HG02642 (cell line): ENCODE measurements at regions not wholly inside any gene's neighbourhood (a gene's known extent, or its start where the extent isn't known, plus 50 kb on each side); places are given as distances from the start of the nearest gene placed in this dataset.

Source experiments
- ATAC-seq: cut with Tn5 transposase; IDR thresholded peaks from one replicate; pipeline ENCODE4 v1.9.1; 2021; ENCODE audit warnings: mild to moderate bottlenecking; ENCODE audit not compliant: unreplicated experiment, poor library complexity

DNA sequence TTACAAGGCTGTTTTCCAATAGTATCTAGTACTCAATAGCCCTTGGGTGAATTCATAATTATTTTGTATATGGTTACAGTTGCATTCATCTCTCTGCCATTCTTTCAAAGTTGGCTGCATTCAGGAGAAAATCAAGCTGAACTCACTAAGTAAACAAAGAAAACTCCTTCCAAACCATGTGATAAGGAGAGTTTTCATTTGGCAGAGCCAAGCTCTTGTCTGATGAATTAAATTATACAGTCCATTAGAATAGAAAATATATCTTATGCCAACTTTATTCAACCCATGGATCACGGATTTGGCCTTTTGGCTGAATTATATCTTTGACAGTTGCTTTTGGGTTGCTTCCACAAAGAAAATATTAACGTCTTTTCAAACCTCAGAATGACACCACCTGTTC lies 272.3 kb upstream of the ROBO1 start:
- ATAC-seq: no peak

DNA sequence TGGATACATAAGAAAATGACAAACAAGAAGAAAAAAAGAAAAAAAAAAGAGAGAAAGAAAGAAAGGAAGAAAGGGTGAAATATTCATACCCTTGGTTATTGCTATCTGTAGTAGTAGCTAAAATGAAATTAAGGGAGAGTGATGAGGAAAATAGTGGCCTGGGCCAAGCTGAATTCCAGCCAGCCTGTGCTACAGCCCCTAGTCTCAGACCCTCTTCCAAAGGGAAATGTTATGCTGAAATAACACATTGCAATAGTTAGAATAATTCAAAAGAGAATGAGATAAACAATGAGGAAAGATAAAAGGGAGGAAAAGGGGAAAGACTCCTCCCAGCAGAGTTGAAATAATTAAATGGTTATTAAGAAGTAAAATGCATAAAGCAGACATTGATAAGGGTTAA lies 268.4 kb upstream of the ROBO1 start:
- ATAC-seq: no peak

DNA sequence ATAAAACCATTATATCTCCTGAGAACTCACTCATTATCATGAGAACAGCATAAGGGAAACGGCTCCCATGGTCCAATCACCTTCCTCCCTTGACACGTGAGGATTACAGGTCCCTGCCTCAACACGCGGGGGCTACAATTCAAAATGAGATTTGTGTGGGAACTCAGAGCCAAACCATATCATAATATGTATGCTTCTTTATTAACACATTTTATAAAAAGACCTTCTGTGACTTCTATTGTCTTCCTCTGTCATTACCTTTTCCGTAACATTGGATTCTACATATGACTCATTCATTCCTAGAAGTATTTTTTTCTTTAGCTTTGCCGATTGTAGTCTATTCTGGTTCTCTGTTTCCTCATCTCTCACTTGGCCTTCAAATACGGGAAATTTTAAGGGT lies 267.2 kb upstream of the ROBO1 start:
- ATAC-seq: no peak

DNA sequence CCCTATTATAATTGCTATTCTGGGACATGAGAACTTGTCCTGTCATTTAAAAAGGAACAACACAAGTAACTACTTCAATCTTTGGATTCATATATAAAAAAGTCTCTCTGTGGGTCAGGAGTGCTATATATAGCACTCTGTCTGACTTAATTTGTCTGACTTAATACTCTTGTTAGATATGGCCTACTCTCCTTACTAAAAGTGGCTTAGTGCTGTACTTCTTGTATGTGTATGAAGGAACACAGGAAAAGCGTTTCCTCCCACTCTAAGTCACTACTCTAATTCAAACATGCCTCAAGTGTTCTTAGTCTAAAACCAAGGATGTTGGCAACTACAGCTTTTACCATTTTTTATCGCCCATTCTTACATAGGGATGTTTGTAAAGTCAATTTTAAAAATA lies 255.2 kb upstream of the ROBO1 start:
- ATAC-seq: no peak

DNA sequence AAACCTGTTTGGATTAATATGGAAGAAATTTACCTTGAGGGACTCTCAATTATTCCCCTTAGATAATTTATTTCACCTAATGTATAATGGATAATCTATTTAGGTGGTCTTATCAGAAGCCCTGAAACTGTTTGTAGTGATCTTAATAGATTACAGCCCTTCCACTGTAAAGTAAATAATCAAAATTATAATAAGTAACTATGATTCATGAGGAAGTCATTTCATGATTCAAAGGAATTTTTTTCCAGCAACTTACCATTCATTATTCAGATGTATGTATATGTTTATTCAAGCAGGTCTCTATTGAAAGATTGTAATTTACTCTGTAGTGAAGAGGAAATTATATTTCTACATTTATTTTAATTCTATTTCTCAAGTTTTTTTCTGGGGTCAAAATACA lies 250.6 kb upstream of the ROBO1 start:
- ATAC-seq: no peak

DNA sequence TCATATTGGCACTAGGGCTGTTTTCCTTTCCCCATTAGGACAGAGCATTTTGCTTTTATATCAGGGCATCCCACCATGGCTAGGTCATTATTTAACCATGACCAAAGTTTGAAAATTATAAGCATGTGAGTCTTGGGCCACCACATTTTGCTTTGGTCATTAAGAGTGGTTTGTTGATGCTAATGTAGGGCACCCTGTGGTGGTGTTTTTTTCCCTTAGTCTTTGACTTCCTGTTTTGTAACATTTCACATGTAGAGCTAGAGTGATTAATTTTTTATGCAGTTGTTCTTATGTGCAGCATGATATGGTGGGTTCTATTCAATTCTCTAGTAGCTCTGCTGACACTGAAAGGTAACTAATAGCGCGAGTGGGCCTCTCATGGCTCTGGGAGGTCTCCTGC lies 249.6 kb upstream of the ROBO1 start:
- no peak for ATAC-seq

DNA sequence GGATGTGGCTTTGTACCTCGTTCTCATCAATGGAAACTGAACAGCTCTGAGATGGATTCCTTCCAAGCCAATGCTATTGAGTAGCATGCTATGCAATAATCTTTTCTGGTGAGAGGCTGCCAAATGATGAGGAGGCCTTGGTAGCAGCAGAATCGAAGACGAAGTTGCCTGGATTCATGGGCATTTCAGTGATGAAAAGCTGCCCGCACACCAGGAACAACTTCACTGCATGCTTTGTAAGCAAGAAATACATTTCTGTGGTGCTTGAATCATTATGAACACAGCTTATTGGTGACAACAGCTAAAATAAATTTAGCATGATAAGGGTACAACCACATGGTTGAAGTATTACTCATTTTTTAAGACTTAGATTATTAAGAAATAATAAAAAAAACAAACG lies 246.8 kb upstream of the ROBO1 start:
- ATAC-seq: no peak

DNA sequence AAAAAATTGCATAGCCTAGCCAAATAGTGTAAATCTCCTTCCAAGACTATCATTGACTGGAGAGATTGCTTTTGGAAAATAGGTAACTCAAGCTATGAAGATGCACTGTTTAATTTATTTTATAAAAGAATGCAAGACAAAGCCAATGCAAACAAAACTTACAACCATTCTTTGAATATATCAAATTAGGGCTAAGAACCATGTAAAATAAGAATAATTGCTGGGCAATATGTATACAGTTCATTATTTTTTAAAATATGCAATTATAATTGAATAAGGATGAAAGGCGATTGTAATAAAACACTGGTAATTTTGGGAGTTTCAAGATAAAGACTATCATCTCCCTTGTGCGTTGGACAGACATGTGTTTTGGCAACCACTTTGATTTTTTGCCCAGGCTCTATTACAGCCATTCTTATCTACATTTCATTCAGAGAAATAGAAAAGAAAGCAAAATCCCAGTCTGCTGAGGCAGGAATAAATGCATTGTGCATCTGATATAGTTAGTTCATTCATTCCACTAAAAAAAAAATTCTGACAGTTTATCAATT lies 242.3 kb upstream of the ROBO1 start:
- no peak for ATAC-seq

DNA sequence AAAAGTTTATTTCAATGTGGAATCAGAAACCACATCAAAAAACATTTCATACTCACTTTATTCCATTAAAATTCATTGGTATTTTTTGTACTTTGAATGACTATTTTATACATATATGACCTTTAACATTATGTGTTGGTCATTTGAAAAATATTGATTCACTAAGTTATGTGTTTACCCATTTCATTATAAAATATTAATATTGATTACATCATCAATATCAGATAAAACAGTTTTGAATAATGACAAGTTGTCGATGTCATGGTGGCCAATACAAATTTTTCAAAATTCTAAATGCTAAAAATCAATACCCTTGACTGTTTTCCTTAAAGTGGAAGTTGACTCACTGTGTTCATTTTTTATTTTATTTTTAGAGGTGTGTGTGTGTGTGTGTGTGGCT lies 239.7 kb upstream of the ROBO1 start:
- no peak for ATAC-seq

DNA sequence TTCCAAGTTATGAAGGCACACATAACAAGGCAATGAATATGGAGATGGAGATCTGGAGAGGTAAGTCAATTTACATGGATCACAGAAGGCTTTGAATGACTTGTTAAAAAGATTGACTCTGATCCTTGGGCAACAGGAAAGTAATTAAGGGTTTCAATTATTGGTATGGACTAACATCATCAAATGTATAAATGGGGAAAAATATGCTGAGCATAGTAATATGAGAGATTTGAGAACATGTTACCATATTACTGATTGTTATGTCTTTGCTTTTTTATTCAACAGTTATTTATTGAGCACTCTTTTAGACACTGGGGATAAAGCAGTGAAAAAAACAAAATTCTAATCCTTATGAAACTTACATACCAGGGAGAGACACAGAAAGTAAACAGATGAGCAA lies 238.5 kb upstream of the ROBO1 start:
- ATAC-seq: no peak

DNA sequence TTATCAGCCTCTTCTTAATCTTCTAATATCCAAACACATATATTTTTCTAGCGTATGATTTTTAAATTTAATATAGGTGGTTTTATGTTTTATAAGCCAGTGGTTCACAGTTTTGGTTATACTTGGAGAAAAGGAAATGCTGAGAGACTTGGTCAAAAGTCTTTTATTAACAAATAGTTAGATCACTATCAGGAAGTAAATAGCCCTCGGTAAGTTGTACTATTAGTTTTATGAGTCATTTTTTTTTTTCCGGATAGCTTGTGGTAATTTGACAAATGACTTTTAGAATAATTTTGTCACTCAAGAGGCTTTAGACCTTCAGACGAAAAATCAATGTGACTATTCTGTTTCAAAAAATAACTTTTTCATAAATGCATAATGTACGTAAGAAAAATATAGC lies 232.2 kb upstream of the ROBO1 start:
- ATAC-seq: no peak

DNA sequence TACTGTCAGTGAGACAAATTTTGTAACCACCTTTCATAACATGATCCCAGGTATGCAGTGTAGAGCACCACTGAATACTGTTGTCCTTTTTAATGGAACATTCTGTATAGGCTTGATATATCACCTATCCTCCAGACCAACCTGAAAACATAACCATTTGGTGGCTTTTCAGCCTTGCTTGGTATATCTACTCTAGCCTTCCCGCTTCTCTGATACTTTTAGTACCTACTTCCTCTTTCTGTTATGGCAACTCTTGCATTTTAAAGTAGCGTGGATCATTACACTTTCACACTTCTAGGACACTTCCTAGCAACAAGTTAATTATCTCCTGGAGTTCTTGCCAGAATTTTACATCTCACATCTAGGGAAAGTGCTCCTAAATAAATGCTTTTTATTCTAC lies 226.6 kb upstream of the ROBO1 start:
- ATAC-seq: no peak

DNA sequence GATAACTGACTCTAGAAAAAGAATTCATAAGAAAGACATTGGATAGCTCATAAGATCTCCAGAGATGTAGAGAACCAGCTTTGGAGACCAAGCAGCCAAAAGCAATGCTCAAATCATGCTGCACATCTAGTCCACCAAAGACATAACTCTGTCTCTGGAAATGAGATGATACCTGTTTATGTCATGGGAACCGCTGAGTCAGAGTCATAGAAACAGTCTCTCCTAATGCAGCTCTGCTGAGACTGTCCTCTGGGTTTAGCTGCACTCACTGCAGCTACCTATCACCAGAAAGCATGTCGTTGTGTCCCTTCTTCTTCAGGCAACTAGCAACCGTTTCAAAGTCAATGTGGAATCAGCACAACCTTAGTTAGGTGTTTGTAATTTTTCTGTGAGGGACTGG lies 218.5 kb upstream of the ROBO1 start:
- no peak for ATAC-seq

DNA sequence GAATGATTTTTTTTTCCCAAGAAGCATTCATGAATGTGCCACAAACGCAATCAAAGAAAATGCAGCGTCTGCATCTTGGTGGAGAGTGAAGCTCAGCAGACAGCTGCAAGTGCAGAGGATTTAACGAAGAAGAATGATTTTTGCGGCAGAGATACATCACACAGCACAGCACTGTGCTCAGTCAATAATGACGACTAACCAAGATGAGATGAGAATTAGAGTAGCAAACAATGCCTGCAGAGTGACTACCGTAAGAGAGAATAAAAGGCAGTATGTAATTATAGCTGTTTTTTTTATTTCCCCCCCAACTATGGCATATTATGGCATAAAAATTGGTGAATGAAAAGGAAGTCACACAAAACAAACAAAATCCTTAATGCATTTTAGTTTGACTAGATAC lies 218.0 kb upstream of the ROBO1 start:
- ATAC-seq: no peak

DNA sequence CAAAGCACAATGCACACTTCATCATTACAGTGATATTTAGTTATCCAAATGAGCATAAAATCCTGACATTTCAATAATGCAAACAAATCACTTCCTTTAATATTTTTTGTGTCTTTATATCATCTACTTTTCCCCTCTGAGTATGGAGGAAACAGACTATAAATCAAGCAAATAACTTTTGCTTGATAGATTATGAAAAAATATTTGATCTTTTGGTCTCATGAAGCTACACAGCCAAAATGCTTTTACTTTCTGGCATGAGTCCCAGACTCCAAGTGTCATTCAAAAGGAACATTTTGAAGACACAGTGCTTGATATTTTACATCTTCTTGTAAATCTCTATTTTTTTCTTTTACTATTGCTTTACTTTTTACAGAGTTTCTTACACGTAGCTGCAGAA lies 215.3 kb upstream of the ROBO1 start:
- ATAC-seq: no peak

DNA sequence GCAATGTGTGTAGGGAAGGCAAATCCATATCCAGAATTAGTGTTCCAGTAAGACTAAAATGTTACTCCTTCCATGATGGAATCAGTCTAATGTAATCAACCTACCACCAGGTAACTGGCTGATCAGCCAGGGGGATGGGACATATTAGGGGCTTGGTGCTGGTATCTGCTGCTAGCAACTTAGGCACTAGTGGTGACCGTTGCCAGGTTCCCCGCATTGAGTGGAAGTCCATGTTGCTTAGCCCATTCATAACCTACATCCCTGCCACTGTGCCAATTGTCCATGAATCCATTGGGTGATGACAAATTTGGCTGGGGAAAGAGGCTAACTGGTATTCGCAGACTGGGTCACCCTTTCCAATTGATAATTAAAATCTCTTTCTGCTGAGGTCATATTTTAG lies 212.2 kb upstream of the ROBO1 start:
- ATAC-seq: no peak

DNA sequence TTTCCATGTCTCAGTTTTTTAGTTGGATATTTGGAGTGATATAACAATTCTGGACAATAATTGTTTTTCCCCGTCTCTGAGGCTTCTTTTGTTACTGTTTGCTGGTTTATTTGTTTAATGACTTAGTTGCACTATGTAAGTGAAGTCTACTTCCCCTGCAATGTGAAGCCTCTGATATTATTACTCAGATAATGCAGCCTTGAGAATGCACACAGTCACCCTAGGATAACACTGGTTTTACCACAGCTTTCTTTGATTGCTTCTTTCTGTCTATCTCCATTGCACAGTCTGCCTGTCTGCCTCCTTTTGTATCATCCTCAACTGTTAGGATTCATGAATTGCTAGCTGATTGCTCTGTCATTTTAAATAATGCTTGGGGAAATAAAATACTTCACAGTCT lies 208.7 kb upstream of the ROBO1 start:
- no peak for ATAC-seq

DNA sequence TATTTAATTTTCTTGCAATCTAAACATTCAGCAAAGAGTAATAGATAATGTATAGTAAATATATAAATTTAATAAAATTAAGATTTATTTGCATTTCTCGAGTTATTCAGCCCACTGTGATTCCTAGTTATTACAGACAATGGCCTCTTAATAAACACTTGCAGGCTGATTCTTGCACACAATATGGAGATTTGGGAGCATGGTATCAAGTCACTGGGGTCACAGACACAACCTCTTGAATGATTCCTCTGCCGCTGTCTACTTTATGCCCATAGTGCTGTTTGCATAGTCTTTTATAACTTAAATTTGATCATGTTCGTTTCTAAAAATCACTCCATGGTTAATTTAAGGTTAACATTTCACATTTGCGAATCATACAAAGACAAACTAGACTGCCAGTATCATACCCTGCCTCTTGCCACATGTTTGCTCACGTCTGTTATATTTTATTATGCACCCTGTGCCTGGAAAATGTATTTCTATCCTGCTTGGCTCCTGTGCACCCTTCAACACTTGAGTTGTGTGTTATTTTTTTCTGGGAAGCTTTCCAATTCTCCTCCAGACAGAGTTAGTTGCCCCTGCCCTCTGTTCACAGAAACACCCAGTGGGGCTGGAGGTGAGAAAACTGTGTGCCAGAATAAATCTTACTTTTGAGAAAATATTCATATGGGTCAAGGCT lies 206.3 kb upstream of the ROBO1 start:
- ATAC-seq: no peak

DNA sequence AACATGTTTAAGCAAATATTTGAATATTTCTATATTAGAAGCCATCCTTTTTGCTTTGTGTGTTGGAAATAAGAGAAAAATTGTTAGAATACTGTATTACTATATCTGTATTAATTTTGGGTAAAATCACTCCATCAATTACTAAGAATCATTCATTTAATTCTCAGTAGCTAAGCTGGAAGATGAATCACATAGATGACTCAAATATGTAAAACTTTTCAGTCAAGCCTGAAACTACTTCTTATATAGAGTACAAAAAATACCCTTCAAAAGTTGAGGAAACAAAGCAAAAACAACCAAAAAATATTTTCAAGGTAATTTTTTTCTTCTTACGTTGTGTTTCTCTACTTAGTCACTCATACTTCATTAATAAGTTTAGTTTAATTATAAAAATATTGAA lies 205.7 kb upstream of the ROBO1 start:
- no peak for ATAC-seq

DNA sequence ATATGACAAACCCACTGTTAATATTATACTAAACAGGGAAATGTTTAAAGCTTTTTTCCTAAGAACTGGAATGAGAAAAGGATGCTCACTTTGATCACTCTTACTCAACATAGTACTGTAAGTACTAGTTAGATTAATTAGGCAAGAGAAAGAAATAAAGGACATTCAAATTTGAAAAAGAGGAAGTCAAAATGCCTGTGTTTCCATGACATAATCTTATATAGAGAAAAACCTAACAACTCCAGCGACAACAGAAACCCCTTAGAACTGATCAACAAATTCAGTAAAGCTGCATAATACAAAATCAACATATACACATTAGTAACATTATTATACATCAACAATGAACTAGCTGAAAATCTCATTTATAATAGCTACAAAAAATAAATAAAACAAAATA lies 200.6 kb upstream of the ROBO1 start:
- no peak for ATAC-seq

DNA sequence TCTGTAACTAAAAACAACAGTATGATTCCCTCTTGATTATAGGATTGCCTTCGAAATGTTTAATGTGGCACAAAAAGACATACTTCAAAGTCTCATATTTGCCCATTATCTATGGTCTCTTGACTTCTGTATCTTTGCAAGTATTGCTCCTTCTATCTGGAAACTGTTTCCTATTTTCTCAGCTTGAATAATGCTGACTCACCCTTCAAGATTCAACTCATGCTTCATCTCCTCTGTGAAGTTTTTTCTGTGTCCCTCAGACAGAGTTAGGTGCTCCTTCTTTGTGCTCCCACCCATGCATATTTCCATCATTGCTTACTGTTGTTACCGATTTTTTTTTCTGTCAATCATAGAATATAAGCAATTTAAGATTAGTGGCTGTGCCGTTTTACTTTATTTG lies 192.8 kb upstream of the ROBO1 start:
- no peak for ATAC-seq

DNA sequence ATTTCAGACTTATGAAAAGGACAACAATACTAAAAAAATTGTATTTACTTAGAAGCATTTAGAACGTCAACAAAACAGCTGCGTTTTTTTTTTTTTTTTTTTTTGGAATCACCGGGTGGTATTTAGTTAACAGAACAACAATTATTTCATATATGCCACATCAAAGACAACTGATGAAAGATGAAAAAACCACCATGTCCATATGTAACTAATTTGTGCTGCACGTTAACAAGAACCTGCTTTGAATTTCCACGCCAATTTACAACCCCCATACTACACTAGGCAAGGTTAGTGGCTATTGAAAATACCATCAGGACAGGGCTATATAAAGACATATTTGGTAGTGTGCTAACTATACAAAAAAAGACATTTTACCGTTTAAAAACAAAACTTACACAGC lies 189.3 kb upstream of the ROBO1 start:
- ATAC-seq: no peak

DNA sequence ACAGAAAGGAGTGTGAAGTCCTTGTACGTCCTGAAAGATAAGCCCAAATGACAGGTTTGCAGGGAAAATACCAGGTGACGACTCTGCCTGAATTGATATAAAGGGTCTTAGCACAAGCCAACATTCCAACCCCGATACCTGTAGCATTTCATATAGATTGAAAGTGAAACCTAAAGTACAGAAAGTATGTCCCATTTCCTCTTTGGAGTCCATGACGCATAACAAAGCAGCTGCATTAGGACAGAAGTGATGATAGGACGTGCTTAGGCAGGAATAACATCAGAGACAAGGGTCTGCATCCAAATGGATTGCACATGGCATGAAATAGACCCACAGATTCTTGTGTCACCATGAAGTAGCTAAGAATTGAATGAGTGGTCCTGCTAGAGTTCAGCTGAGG lies 187.0 kb upstream of the ROBO1 start:
- ATAC-seq: no peak
